ENCODE measurements at regions not wholly inside any gene's neighbourhood (a gene's known extent, or its start where the extent isn't known, plus 50 kb on each side); places are given as distances from the start of the nearest gene placed in this dataset.
"Not testable (repeated sequence)": the region's sequence is repeated elsewhere in the genome, so short reads cannot be mapped to it uniquely, and the experiment has no call there.

- no peak for DNase-seq
Observed at GRCh38 chr7:17558558-17559332, 260.3 kb downstream of the AHR start.

- DNase-seq: no peak
Observed at GRCh38 chr7:17559388-17559787, 260.9 kb downstream of the AHR start.

- DNase-seq: no peak
Observed at GRCh38 chr7:17560516-17560915, 262.1 kb downstream of the AHR start.

DNA sequence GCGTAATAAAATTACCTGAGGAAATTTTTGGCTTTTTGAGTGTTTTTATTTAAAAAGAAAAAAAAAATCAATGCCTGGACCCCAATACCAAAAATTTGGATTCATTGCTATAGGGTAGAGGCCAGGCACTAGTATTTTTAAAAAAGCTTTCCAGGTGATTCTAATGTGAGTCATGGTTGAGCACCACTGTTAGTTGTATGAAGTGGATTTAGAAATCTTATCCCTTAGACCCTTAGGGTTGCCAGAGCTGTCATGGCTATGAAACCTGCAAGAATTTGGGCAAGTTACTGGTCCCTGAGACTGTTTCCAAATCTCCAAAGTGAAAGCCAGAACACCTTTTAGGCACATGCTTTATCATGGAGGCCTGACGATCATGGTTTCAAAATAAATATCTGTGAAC is 262.5 kb downstream of the AHR start:
- DNase-seq: no peak

GRCh38 chr7:17564678-17565212 is 266.3 kb downstream of the AHR start:
- DNase-seq: no peak

DNA sequence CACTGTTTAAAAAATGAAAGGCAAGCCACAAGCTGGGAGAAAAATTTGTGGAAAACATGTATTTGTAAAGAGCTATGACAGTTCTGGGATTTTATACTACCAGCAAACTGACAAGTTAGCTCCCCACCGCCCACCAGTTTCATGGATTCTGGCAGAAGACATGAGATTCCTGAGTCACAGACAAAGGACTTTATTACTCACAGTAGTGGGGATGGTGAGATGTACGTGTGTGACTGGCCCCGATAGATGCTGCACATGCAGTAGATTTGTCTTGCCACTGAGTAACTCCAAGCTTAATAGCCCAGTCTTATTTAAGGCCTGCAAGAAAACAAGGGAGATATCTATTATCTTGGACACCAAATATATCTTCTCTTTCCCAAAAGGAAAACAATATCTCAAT is 281.7 kb downstream of the AHR start:
- DNase-seq: no peak

- no peak for DNase-seq
Observed at GRCh38 chr7:17580856-17581255, 282.4 kb downstream of the AHR start.

GRCh38 chr7:17581301-17581700 is 282.8 kb downstream of the AHR start:
- DNase-seq: no peak

DNA sequence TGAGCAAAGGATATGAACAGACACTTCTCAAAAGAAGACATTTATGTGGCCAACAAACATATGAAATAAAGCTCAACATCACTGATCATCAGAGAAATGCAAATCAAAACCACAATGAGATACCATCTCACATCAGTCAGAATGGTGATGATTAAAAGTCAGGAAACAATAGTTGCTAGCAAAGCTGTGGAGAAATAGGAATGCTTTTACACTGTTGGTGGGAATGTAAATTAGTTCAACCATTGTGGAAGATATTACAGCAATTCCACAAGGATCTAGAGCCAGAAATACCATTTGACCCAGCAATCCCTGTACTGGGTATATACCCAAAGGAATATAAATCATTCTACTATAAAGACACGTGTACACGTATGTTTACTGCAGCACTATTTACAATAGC is 284.2 kb downstream of the AHR start:
- DNase-seq: not testable (repeated sequence)

GRCh38 chr7:17583786-17584185 is 285.3 kb downstream of the AHR start:
- DNase-seq: no peak

DNA sequence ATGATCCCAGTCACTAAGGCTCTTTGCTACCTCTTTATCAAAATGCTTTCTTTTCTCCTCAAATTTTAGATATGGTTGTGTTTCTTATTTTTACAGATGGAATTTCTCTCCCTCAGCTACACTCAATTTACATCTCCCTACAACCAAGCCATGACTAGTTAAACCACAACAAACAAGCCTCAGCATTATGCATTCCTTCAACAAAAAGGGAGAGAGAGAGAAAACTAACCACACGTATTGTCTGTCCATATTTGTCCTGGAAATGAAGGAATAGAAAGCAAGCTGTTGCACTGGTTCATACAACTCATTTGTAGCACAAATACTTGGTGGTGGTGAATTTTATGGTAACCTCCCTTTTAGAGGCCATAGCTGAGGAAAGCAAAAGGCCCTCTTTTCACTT is 286.4 kb downstream of the AHR start:
- no peak for DNase-seq

DNA sequence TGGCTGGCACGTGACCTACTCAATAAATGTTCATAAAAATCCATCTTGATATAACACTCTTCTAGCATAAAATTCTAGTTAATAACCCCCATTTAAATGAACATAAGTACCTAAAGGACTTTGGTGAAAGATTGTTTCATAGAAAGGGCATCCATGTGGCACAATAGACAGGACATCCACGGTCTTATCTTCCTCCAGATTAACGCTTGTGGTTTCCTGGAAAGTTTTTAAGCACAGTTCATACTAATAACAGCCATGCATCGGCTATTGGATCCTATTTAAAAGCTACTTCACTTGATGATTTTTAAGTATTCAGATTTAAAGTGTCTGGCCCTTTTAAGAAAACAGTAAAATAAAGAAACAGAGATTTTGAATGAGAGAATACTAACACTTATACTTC is 288.3 kb downstream of the AHR start:
- no peak for DNase-seq

DNA sequence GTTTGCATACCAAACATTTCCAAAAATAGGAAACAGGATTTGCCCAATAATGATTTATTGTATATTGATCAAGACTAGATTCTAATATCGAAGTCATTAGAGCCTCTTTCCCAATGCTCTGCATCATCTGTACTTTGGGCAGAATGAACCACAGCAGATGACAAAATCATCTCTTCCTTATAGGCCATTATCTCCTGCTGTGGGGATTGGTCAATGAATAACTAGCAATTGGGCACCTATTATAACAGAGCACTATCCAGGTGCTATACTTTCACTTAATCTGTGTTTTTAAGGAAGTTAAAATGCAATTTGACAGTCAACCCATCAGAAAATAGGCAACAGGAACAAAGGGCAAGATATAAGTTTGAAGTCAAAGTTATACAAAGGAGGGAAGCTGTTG is 290.3 kb downstream of the AHR start:
- DNase-seq: no peak

GRCh38 chr7:17589671-17590070 is 291.2 kb downstream of the AHR start:
- DNase-seq: no peak

GRCh38 chr7:17590221-17590620 is 291.8 kb downstream of the AHR start:
- DNase-seq: no peak

DNA sequence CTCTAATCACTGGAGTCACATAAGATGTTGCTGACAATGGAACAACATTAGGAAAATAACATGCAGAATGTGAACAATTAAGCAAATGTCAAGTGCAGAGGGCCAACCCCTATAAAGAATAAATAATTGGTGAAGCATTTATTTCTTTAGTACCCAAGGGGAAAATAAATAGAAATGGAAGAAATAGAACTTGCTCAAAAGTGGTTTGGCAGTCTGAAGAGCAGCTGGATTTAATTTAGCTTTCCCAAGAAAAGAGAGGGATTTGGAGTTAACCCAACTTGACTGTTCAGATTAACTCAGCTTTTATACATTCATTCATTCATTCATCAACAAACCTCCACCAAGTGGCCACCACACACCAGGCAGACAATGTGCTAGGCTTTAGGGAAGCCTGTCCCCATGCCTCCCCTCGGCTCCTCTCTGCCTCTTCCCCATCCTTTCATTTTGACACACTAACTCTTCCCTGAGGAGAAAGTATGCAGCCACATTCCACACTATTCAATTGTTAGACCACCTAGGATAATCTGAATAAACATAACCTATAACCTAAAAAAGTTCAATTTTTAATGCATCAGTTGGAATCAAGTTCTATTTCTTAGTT is 295.5 kb downstream of the AHR start:
- no peak for DNase-seq

- DNase-seq: no peak
Observed at GRCh38 chr7:17595546-17595945, 297.1 kb downstream of the AHR start.

- no peak for DNase-seq
Observed at GRCh38 chr7:17598305-17598704, 299.9 kb downstream of the AHR start.

GRCh38 chr7:17598846-17599245 is 300.4 kb downstream of the AHR start:
- no peak for DNase-seq

- no peak for DNase-seq
Observed at GRCh38 chr7:17599733-17600339, 301.4 kb downstream of the AHR start.

- DNase-seq: no peak
Observed at GRCh38 chr7:17600340-17600752, 301.9 kb downstream of the AHR start.

DNA sequence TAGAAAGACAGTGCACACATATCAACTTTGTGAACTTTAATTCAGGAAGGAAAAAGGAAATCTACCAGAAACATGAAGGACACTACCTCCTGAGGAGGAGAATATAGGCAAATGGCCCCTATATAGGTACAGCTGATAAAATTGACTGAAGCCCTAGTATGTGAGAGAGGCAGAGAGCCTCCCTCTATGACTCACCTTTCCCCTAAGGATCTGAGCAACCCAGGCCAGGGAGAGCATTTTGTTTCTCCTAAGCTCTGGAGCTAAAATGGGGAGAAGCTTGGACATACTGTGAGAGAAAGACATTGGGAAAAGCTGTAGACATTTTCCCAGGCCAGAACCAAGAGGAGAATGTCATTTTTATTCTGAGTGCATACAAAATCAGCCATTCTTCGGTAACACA is 303.5 kb downstream of the AHR start:
- no peak for DNase-seq

DNA sequence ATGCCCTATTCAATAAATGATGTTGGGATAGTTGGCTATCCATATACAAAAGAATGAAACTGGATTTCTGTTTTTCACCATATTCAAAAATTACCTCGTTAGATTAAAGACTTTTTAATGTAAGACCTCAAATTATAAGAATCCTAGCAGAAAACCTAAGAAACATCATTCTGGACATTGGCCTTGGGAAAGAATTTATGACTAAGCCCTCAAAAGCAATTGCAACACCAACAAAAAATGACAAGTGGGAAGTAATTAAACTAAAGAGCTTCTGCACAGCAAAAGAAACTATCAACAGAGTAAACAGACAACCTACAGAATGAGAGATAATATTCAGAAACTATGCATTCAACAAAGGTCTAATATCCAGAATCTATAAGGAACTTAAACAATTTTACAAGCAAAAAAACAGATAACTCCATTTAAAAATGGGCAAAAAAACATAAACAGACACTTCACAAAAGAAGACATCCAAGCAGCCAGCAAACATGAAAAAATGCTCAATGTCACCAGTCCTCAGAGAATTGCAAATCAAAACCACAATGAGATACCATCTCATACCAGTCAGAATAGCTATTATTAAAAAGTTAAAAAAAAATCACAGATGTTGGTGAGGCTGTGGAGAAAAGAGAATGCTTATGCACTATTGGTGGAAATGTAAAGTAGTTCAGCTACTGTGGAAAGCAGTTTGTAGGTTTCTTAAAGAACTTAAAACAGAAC is 309.8 kb downstream of the AHR start:
- DNase-seq: no peak

Measured in CD4-positive, alpha-beta T cell treated with Interleukin-17A for 4 hours (primary cell).